Kidney (tissue), 13 donors: ENCODE measurements at regions not wholly inside any gene's neighbourhood (a gene's known extent, or its start where the extent isn't known, plus 50 kb on each side); places are given as distances from the start of the nearest gene placed in this dataset.

Source experiments
- DNase-seq, 5 donors: peaks; one replicate each; pipeline ENCODE4 v3.0.0-alpha.2; 2013 to 2020
- FAIRE-seq: peaks from 2 replicates; lab custom pipeline; 2012; peaks lifted over from hg19 to GRCh38; lab: Jason Lieb, UNC
- H3K27ac ChIP-seq, 2 donors: one replicate each; pipeline ENCODE4 v1.7.0; 2013; ENCODE audit warnings: low read depth in 2 of 2, low read length in 2 of 2, inconsistent platforms in 1 of 2
- H3K27me3 ChIP-seq: one replicate; pipeline ENCODE4 v1.7.1; 2013; ENCODE audit warnings: low read length, inconsistent platforms; ENCODE audit not compliant: control insufficient read depth, insufficient read depth
- H3K36me3 ChIP-seq, 3 donors: one replicate each; pipeline versions ENCODE4 v1.7.0 to v1.7.1; 2013; ENCODE audit warnings: low read length in 3 of 3, control low read depth in 1 of 3, inconsistent platforms in 1 of 3; ENCODE audit not compliant: insufficient read depth in 3 of 3, control insufficient read depth in 2 of 3
- H3K4me1 ChIP-seq, 3 donors: one replicate each; pipeline versions ENCODE4 v1.7.0 to v1.7.1; 2013; ENCODE audit warnings: low read length in 3 of 3, inconsistent platforms in 1 of 3, low read depth in 1 of 3; ENCODE audit not compliant: control insufficient read depth in 2 of 3, insufficient read depth in 2 of 3
- H3K4me3 ChIP-seq, 3 donors: one replicate each; pipeline versions ENCODE4 v1.7.0 to v1.8.1; 2013; ENCODE audit warnings: low read length in 3 of 3, control low read depth in 1 of 3, inconsistent platforms in 1 of 3
- H3K9ac ChIP-seq, 3 donors: one replicate each; pipeline versions ENCODE4 v1.7.0 to v1.7.1; 2013; ENCODE audit warnings: low read length in 3 of 3, control low read depth in 1 of 3, inconsistent platforms in 1 of 3
- H3K9me3 ChIP-seq, 3 donors: one replicate each; pipeline versions ENCODE4 v1.7.0 to v1.7.1; 2013; ENCODE audit warnings: low read length in 3 of 3, control low read depth in 1 of 3, inconsistent platforms in 1 of 3; ENCODE audit not compliant: control insufficient read depth in 2 of 3, insufficient read depth in 1 of 3
- intact Hi-C: fragments of 100-400 bp; cut with DNase I; formaldehyde crosslinking; loops from one replicate; pipeline ENCODE4 v1.11.1; 2022
- TF ChIP-seq, protein P1 (sequence below): IDR thresholded peaks from 3 replicates; pipeline ENCODE4 v1.5.1; 2012; ENCODE audit warnings: mild to moderate bottlenecking, moderate library complexity, borderline replicate concordance; ENCODE audit not compliant: insufficient read depth; ENCODE audit errors: extremely low read depth
- donor health status: control.
- donor health status: control.
- donor health status: control.
- donor health status: control.
- donor health status: control.
- donor health status: DM: yes; HTN: yes; CAD: no.
- donor health status: Normal renal cell carcinoma (clear cell type).

DNA sequence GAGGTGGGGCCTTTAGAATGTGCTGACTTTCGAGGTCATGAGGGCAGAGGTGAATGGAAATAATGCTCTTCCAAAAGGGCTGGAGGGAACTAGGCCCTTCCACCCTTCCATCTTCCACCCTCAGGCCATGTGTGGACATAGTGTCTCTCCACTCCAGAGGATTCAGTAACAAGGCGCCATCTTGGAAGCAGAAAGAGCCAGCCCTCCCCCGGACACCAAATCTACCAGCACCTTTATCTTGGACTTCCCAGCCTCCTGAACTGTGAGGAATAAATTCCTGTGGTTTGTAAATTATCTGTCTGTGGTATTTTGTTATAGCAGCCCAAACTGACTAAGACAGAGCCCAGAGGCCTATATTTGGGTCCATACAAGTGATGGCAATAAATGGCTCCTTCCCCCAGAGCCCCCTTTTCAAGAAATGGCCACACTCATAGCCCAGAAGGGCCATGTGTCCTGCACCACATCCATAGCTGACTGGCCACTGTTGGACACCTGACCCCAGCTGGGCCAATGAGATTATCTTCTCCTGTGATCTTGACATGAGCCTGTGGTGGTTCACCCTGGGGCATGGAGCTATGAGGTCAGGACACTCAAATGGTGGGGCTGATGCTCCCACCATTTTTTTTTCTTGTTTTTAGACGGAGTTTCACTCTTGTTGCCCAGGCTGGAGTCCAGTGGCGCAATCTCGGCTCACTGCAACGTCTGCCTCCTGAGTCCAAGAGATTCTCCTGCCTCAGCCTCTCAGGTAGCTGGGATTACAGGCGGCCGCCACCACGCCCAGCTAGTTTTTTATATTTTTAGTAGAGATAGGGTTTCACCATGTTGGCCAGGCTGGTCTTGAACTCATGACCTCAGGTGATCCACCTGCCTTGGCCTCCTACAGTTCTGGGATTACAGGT lies 114.9 kb downstream of the RRAGC start:
- Histone ChIP-seq H3K9ac (no peak overlapping the region), H3K9me3 (no peaks in the 10 kb centered on the region), H3K27ac (no peak overlapping the region), H3K36me3 (no peaks in the 10 kb centered on the region), H3K4me3 (no peak overlapping the region), H3K4me1 (no peaks in the 10 kb centered on the region), H3K27me3 (no peaks in the 10 kb centered on the region)
- FAIRE-seq (no peak), DNase-seq (no peak)
- intact Hi-C loops = no loop called here
- TF ChIP-seq, protein P1, sequence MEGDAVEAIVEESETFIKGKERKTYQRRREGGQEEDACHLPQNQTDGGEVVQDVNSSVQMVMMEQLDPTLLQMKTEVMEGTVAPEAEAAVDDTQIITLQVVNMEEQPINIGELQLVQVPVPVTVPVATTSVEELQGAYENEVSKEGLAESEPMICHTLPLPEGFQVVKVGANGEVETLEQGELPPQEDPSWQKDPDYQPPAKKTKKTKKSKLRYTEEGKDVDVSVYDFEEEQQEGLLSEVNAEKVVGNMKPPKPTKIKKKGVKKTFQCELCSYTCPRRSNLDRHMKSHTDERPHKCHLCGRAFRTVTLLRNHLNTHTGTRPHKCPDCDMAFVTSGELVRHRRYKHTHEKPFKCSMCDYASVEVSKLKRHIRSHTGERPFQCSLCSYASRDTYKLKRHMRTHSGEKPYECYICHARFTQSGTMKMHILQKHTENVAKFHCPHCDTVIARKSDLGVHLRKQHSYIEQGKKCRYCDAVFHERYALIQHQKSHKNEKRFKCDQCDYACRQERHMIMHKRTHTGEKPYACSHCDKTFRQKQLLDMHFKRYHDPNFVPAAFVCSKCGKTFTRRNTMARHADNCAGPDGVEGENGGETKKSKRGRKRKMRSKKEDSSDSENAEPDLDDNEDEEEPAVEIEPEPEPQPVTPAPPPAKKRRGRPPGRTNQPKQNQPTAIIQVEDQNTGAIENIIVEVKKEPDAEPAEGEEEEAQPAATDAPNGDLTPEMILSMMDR = no peak

DNA sequence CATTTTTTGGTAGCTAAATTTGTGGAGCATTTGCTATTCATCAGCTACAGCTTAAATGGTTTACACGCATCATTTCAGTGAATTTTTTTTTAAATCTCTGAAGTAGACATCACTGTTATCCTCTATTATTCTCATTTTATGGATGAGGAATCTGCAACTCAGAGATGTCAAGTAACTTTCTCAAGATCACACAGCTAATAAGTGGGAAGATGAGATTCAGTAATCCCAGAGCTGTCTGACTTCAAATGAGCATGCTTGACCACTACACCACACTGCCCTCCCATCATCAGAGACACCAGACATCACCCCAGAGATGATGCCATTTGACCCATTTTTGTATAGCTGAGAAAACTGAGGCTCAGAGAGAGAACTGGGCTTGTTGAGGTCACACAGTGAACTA lies 116.4 kb downstream of the RRAGC start:
- FAIRE-seq (no peak), DNase-seq (no peak)
- Histone ChIP-seq H3K36me3 (no peaks in the 10 kb centered on the region), H3K9me3 (no peaks in the 10 kb centered on the region), H3K27me3 (no peaks in the 10 kb centered on the region), H3K4me1 (no peaks in the 10 kb centered on the region), H3K9ac (no peak overlapping the region), H3K4me3 (no peak overlapping the region), H3K27ac (no peak overlapping the region)
- TF ChIP-seq, protein P1 = no peak
- intact Hi-C loops = no loop called here

DNA sequence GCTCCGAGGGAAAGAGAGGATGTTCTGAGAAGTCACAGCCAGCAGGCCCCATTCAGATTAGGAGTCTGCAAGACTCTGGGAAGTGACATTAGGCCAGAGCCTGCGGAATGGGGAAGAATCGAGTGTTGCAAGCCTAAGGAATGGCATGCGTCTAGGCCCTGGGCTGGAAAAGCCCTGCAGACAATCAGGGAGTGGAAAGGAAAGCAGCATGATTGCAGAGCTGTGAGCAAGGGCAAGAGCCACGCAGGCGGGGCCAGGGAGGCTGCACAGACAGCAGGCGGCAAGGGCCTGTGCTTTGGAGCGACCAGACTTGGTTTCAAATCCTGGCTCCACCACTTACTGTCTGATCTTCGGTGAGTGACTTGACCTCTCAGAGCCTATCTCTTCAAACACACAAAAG lies 118.2 kb downstream of the RRAGC start:
- H3K9me3 ChIP-seq = no peaks in the 10 kb centered on the region
- H3K36me3 ChIP-seq = no peaks in the 10 kb centered on the region
- intact Hi-C loops = no loop called here
- no peaks in the 10 kb centered on the region for H3K27me3 ChIP-seq
- H3K27ac ChIP-seq = no peak overlapping the region
- FAIRE-seq = no peak
- no peak overlapping the region for H3K9ac ChIP-seq
- DNase-seq = peak in 2 of 5 donors; percentile 19 to 86
- H3K4me3 ChIP-seq = no peak overlapping the region
- TF ChIP-seq, protein P1 = no peak
- H3K4me1 ChIP-seq = no peaks in the 10 kb centered on the region
